ENCODE measurements at regions not wholly inside any gene's neighbourhood (a gene's known extent, or its start where the extent isn't known, plus 50 kb on each side); places are given as distances from the start of the nearest gene placed in this dataset.
"Not testable (repeated sequence)": the region's sequence is repeated elsewhere in the genome, so short reads cannot be mapped to it uniquely, and the experiment has no call there.

DNA sequence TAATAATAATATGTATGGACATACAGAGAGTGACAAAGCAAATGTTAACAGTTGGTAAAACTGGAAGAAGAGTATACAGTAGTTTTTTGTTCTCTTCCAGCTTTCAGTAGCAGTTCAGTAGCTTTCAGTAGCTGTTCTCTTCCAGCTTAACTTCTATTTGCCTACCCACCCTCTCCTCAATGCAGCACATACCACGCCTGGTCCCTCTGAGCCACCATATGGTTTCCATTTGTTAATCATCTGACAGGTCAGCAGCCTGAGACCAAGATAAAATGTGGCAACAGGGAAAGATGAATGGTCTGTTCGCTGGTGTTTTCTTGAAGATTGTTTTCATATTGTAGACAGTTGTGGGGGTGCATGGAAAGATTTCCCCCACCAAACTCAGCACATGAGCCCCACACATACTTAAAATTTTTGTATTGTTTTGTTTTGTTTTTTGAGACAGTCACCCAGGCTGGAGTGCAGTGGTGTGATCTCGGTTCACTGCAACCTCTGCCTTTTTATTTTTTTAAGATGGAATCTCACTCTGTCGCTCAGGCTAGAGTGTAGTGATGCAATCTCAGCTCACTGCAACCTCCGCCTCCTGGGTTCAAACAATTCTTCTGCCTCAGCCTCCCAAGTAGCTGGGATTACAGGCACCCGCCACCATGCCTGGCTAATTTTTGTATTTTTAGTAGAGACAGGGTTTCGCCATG is 56.8 kb downstream of the ATP6V0E2 start:
- DNase-seq (ENCODE audit: low spot score) = peak; percentile 1

DNA sequence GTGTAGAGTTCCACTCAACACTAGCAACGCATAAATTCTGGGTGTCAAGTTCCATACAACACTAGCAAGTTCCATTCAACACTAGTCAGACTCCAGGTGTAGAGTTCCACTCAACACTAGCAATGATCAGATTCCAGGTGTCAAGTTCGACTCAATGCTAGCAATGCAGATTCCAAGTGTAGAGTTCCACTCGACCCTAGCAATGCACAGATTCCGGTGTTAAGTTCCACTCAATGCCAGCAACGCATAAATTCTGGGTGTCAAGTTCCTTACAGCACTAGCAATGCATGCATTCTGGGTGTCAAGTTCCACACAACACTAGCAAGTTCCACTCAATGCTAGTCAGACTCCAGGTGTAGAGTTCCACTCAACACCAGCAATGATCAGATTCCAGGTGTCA is 60.0 kb downstream of the ATP6V0E2 start:
- DNase-seq (ENCODE audit: low spot score) = not testable (repeated sequence)

DNA sequence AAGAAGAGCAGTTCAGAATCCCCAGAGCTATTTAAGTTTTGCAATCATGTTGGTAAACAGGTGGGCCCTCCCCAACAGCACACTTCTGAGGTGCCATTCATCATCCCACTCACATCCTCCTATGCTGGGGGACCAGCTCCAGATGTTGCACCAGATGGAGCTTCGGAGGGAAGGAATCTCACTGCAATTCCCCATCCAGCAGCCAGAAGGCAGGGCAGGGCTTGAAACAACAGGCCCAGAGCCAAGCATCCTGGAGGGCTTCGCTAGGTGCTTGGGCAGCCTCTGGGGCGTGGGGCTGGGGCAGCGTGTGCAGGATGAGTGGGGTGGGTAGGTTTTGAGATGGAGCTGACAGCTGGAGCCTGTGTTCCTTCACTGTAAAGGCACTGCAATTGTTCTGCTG is 73.6 kb downstream of the ATP6V0E2 start:
- DNase-seq (ENCODE audit: low spot score) = not testable (repeated sequence)

DNA sequence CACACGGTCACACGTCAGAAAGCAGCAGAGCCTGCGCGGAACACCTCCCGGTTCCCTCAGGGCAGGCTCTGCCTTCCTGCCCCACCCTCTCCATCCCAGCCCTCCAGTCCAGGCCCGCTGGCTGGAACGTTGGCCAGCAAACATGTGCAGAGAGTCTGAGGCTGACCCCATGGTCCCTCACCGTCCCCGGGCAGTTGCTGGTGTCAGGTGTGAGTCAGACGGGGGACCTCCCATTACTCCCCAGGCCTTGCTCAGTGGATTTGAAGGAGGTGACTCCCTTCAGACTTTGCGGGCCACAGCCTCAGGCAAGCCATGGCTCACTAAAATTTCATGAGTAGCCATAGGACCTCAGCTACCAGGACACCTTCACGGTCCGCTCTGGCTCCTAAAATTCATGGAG is 74.7 kb downstream of the ATP6V0E2 start:
- not testable (repeated sequence) for DNase-seq (ENCODE audit: low spot score)

DNA sequence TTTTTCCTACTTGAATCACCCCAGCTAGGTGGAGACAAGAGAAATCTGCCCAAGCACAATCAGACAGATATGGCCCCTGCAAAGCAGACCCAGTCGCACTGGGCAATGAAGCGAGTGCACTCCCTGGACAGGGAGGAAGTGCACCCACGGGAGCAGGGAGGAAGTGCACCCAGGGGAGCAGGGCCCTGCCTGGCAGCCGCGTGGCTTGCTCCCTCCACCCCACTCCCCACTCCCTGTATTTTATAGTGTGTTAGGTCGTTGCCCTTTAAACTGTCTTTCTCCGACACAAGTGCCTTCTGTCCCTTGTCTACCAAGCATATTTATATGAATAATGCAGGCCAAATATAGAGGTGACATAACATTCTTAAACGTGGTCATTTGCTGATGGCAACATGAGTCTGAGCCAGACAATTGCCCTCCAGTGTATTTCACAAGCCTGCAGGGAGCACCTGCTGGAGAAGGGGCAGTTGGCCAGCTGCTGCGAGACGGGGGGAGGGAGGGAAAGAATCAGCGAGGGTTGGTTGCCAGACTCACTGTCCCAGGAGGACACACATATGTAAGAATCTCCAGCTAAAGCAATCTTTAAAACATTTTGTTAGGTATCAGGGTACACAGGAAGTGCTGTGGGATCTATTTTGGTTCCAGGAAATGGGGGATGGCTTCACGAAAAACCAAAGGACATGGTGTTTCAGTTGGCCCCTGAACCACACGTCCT is 76.3 kb downstream of the ATP6V0E2 start:
- DNase-seq (ENCODE audit: low spot score) = not testable (repeated sequence)

DNA sequence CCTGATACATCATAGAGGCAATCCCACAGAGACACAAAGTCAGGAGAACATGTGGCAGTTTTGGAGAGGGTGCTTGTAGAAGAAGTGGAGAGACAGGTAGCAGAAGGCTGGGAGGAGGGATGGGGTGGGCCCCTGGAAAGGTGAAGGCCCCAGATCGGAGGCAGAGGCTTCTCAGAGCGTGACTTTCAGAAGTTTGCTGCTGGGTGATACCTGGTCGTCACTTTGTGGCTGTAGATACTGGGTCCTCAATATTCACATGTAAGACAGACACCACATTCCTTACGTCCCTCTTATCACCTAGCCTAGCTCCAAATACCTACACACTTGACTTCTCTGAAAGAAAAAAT is 76.8 kb downstream of the ATP6V0E2 start:
- not testable (repeated sequence) for DNase-seq (ENCODE audit: low spot score)

DNA sequence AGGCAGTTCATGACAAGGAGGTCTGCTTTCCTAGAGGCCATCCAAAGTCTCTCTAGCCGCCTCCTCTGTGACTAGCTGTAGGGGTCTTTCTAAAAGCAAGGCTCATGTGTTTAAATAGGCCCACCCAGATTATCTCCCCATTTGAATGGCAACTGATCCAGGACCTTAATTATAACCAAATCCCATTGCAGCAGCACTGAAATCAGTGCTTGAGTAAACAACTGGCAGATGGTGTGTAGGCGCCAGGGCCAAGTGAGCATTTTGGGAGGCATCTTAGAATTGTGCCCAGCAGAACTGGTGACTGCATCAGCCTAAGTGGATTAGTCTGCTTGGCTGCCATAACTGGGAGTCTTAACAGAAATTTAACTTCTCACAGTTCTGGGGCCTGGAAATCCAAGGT is 77.8 kb downstream of the ATP6V0E2 start:
- not testable (repeated sequence) for DNase-seq (ENCODE audit: low spot score)

DNA sequence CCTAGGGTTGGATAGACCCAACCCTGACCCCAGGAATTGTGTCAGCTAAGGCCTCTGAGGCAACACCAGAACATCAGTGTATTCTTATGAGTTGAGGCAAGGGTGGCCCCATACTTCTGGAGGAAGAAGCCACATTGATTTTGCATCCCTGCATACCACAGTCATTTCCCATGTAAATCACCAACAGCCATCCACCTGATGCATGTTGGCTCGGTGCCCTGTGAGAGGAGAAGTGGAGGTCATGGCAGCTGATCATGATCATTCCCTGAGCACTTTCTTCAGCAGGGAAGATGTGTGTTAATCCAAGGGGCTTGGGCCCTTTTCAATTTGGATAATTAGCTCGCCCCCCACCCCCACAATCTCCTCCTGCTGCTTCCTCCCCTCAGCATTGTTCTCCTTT is 85.1 kb downstream of the ATP6V0E2 start:
- DNase-seq (ENCODE audit: low spot score) = not testable (repeated sequence)

DNA sequence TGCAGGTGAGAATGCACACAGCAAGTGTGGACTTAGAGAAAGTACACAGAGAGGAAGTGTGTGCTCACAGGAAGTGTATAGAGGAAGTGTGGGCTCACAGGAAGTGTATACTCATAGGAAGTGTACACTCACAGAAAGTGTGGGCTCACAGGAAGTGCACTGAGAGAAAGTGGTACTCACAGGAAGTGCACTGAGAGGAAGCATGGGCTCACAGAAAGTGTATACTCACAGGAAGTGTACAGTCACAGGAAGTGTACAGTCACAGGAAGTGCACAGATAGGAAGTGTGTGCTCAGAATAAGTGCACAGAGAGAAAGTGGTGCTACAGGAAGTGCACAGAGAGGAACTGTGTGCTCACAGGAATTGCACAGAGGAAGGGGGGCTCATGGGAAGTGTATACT is 87.1 kb downstream of the ATP6V0E2 start:
- DNase-seq (ENCODE audit: low spot score) = not testable (repeated sequence)

DNA sequence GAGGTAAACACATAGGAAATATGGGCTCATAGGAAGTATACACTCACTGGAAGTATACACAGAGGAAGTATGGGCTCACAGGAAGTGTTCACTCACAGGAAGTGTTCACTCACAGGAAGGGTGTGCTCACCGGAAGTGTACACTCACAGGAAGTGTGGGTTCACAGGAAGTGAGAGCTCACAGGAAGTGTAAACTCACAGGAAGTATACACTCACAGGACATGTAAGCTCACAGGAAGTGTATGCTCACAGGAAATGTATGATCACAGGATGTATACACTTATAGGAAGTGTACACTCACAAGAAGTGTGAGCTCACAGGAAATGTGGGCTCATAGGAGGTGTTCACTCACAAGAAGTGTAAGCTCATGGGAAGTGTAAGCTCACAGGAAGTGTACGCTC is 88.1 kb downstream of the ATP6V0E2 start:
- not testable (repeated sequence) for DNase-seq (ENCODE audit: low spot score)

DNA sequence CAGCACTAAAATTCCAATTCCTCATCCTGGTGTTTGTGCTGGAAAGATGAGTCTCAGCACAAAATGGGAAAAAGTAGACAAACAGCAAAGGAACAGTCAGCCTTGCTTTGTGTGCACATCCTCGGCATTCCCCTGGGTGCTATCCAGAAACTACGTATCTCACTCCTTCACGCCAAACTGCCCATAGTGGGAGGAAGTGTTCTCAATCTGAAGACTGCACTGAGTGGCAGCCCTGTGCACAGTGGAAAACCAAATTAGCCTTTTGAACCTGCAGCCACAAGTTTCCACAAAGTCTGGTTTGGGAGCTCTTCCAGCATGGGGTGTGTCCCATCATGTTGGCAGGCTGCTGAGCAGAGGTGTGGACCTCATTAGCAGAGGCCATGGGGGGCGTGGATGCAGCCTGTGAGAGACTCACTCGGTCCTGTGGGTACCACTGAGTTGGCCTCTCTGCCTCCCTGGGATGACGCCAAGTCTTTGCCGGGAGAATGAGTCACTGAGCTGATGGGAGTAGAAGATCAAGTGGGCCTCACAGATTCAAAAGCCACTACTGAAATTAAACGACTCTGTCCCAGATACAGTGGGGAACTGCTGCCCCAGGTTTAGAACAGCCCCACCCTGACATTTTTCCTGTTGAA is 89.0 kb downstream of the ATP6V0E2 start:
- DNase-seq (ENCODE audit: low spot score) = not testable (repeated sequence)

DNA sequence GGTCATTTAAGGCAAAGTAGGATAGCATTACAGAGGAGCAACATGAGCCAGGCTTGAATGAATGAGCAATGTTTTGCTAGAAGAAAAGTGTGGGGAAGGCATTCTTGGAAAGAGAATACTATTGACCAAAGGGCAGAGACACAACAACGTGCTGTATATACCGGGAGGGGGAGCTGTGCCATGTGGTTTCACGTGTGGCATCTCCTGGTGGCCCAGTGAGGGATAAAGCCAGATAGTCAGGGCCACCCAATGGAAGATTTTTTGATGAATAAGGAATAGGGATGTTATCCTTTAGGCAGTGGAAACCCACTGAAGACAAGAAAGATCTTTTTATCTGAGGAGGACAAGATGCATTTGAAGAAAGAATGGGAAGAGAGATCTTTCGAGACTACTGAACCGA is 90.2 kb downstream of the ATP6V0E2 start:
- not testable (repeated sequence) for DNase-seq (ENCODE audit: low spot score)

DNA sequence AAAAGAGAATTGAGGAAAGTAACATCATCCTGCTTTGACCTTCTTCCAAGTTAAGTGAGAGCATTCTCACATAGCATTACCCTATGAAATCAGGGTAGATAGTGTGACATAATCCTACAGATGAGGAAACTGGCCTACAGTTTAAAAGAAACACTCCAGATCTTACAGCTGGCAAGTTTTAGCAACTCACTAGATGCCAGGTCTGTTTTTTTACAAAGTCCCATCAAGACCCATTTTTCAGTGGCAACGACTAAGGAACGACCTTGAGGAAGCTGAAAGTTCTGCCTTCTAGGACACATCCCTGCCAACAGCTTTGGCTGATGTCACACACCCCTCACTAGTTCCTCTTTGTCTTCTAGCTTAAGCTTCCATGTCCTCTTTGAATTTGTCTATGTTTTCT is 92.7 kb downstream of the ATP6V0E2 start:
- not testable (repeated sequence) for DNase-seq (ENCODE audit: low spot score)

DNA sequence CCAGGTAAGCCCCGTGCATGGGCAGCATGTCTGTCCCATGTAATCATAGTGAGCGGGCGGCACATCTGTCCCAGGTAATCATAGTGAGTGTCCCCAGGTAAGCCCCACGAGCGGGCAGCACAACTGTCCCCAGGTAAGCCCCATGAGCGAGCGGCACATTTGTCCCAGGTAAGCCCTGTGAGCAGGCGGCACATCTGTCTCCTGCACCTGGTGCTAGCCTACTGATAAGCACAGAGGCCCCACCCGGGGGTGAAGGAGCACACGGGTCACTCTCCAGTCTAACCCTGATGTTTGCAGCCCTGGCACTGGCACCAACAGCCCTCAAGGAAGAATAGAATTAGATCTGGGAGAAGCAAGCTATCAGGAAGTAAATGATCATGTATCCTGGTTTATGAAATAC is 99.2 kb downstream of the ATP6V0E2 start:
- DNase-seq (ENCODE audit: low spot score) = not testable (repeated sequence)

DNA sequence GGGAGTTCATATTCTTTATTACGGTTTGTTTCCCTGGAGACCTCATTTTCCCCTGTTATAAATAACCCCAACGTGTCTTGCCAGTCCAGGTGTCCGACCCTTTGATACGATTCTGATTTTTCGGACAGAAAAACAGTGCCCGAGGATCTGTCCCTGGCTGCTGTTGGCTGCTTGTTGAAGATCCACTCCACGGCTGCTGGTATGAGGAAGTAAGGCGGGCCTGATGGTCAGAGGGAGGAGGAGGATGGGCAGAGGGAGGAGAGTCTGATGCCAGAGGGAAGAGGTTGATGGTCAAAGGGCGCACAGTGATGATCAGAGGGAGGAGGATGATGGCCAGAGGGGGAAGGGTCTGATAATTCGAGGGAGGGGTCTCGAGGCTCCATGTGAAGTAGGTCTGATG is 99.9 kb downstream of the ATP6V0E2 start:
- DNase-seq (ENCODE audit: low spot score) = not testable (repeated sequence)

DNA sequence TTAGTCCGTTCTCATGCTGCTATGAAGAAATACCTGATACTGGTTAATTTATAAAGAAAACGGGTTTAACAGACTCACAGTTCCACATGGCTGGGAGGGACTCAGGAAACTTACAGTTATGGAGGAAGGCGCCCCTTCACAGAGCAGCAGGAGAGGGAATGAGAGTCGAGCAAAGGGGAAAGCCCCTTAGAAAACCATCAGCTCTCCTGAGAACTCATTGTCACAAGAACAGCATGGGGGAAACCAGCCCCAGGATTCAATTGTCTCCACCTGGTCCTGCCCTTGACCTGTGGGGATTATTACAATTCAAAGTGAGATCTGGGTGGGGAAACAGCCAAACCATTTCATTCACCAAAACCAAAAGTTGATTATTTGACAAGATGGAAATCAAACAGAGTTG is 101.8 kb downstream of the ATP6V0E2 start:
- not testable (repeated sequence) for DNase-seq (ENCODE audit: low spot score)

DNA sequence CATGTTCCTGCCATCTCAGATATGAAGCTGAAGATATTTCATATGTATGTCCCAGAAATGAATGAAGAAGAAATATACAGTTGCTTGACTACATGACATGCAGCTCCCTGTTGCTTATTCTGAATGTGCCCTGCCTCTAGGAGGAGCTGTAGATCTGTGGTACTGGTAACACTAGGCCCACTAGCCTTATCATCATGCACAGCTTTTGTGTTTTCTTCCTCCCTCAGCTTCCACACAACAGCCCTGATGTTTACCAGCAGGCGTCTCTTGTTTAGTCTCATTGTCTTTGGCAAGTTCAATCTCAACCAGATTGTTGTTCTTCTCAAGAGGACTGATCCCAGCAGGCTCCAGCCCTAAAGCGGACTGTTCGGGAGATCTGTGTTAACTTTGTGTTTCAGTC is 104.8 kb downstream of the ATP6V0E2 start:
- not testable (repeated sequence) for DNase-seq (ENCODE audit: low spot score)

DNA sequence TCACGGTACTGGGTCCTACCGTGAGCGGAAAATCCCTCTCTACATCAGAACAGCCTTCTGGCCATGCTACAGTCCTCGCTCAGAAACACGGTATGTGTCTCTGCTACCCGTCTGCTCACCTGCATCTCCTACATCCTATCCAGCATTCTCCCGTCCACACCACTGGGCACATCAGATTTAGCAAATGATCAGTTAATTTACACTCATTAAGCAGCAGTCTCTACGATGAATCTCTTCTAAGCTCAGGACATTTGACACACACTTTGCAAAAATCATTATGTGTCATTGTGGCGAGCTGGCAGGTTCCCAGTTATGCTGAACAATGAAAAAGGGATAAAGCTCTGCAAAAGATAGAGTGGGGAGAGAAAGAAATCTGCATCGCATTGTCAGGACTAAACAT is 105.2 kb downstream of the ATP6V0E2 start:
- DNase-seq (ENCODE audit: low spot score) = not testable (repeated sequence)

DNA sequence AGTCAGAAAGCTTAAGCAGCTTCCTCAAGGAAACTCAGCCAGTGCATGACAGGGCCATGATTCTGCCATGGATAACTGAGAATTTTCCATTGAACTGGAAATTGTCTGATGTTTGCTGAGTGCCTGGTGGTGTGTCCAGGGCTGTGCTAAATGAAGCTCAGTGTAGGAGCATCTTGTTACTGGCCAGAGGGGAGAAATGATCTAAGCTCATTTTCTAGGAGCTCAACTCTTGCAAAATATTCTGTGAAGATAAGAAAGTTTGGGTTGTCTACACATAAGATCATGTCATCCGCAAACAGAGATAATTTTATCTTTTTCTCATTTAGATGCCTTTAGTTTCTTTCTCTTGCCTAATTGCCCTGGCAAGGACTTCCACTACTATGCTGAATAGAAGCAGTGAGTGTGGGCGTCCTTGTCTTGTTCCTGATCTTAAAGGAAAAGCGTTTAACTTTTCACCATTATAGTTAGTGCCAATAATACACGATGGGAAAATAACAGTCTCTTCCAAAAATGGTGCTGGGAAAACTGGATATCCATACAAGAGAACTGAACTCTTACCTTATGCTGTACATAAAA is 108.9 kb downstream of the ATP6V0E2 start:
- not testable (repeated sequence) for DNase-seq (ENCODE audit: low spot score)

DNA sequence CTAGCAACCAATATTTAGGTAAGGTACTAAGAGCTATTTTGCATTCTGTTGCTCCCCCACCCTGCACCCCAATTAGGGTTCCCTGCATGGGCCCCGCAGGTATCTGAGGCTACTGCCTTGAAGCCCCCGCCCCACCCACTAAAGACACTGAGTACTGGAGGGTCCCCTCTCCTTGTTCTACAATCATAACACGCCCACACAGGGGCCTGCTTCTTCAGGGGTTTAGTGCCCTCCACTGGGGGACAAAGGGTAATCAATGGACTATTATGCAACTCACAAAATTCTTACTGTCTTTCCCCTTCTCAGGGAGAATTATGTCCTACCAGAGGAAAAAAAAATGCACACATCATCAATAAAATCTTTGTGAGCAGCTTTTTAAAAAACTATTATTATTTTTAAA is 113.1 kb downstream of the ATP6V0E2 start:
- DNase-seq (ENCODE audit: low spot score) = not testable (repeated sequence)

DNA sequence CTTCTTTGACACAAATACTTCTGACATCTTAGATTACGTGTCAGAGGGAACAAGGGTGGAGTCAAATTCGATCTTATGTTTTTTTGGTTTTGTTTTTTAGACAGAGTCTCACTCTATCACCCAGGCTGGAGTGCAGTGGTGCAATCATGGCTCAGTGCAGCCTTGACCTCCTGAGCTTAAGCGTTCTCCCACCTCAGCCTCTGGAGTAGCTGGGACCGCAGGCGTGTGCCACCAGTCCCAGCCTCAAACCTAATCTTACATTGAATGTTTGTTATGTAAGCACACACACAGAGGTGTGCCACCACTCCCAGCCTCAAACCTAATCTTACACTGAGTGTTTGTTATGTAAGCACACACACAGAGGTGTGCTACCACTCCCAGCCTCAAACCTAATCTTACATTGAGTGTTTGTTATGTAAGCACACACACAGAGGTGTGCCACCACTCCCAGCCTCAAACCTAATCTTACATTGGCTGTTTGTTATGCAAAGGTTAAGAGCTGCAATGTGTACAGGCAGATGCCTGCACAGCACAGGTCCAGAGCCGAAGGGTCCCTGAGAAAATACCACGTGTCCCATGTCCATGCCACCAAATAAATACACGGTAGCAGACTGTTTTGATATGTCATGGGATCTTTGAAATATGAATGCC is 118.0 kb downstream of the ATP6V0E2 start:
- DNase-seq (ENCODE audit: low spot score) = not testable (repeated sequence)

DNA sequence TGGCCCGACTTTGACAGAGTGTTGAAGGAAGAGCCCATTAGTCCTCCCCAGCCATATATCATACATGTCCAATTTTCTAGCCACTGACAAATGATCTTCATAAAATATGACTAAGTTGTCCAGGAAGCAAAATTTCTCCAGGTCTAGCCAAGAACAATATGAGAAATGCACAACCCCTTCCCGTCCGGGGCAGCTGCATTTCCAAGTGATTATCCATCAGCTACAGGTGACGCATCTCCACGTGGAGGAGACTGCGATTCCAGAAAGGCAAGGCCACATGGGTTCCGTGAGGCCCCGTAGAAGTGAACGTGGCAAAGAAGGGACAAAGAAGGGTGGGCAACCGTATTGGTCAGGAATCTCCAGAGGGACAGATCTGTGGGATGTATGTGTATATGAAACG is 118.6 kb downstream of the ATP6V0E2 start:
- not testable (repeated sequence) for DNase-seq (ENCODE audit: low spot score)
